ENCODE measurements at regions not wholly inside any gene's neighbourhood (a gene's known extent, or its start where the extent isn't known, plus 50 kb on each side); places are given as distances from the start of the nearest gene placed in this dataset.

- H3K9me3 ChIP-seq (ENCODE audit: control insufficient read depth, insufficient read depth, low read length), result no peaks in the 10 kb centered on the region
- H3K9ac ChIP-seq (ENCODE audit: low read depth, low read length), result no peak overlapping the region
- H3K27ac ChIP-seq (ENCODE audit: low read depth, low read length), result no peak overlapping the region
- no peak overlapping the region for H3K4me3 ChIP-seq (ENCODE audit: low read depth, low read length)
- H3K27me3 ChIP-seq (ENCODE audit: control insufficient read depth, insufficient read depth, low read length), result no peaks in the 10 kb centered on the region
- peaks cover 16% of the 10 kb centered on the region for H3K4me1 ChIP-seq (ENCODE audit: control insufficient read depth, insufficient read depth, low read length)
- H3K36me3 ChIP-seq (ENCODE audit: control insufficient read depth, insufficient read depth, low read length), result no peaks in the 10 kb centered on the region
Measured at GRCh38 chr2:153391131-153391530, 87.4 kb downstream of the RPRM start.

DNA sequence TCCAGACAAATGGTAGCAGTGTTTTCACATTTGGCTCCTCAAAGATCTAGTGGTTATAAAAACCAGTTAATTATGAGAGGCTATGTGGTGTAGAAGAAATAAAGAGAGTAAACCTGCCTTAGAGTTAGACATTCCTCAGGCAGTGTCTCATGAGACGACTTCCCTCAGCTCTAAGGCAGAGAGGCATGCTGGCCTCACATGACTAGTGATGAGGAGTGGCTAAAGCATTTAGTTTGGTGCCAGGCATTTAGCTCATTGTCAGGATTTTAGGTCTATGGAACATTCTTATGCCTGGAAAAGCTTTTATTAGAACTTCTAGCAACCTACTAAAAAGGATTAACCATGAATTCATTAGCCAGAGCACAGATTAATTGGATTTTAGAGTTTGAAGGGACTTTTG lies 90.3 kb downstream of the RPRM start:
- no peak overlapping the region for H3K27ac ChIP-seq (ENCODE audit: low read depth, low read length)
- no peaks in the 10 kb centered on the region for H3K27me3 ChIP-seq (ENCODE audit: control insufficient read depth, insufficient read depth, low read length)
- peaks cover 4% of the 10 kb centered on the region; the same call in 1 of the 2 replicates for H3K9me3 ChIP-seq (ENCODE audit: control insufficient read depth, insufficient read depth, low read length)
- no peaks in the 10 kb centered on the region for H3K36me3 ChIP-seq (ENCODE audit: control insufficient read depth, insufficient read depth, low read length)
- H3K4me1 ChIP-seq (ENCODE audit: control insufficient read depth, insufficient read depth, low read length), result peaks cover 16% of the 10 kb centered on the region
- no peak overlapping the region for H3K9ac ChIP-seq (ENCODE audit: low read depth, low read length)
- H3K4me3 ChIP-seq (ENCODE audit: low read depth, low read length), result no peak overlapping the region

DNA sequence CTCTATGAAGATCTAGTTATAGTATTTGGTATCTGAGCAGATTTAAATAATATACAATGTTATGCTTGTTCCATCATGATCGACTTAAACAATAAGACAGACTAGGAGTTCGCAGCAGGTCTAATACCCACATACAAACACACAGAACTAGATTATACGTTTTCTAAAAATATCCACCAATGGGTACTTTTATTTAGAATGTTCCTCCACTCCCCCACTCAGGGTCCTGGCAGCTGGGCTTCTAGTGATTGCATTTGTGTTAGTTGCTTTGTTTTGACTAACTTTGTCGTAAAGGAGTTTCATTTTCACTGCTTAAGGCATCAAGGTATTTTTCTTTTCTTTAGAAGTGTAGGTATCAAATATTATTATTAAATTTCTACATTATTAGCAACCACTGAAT lies 91.4 kb downstream of the RPRM start:
- Histone ChIP-seq H3K9ac (ENCODE audit: low read depth, low read length) (no peak overlapping the region), H3K4me3 (ENCODE audit: low read depth, low read length) (no peak overlapping the region), H3K36me3 (ENCODE audit: control insufficient read depth, insufficient read depth, low read length) (no peaks in the 10 kb centered on the region), H3K4me1 (ENCODE audit: control insufficient read depth, insufficient read depth, low read length) (peaks cover 16% of the 10 kb centered on the region), H3K27me3 (ENCODE audit: control insufficient read depth, insufficient read depth, low read length) (no peaks in the 10 kb centered on the region), H3K9me3 (ENCODE audit: control insufficient read depth, insufficient read depth, low read length) (peaks cover 4% of the 10 kb centered on the region; the same call in 1 of the 2 replicates), H3K27ac (ENCODE audit: low read depth, low read length) (no peak overlapping the region)

- Histone ChIP-seq H3K4me1 (ENCODE audit: control insufficient read depth, insufficient read depth, low read length) (peaks cover 16% of the 10 kb centered on the region), H3K4me3 (ENCODE audit: low read depth, low read length) (no peak overlapping the region), H3K9me3 (ENCODE audit: control insufficient read depth, insufficient read depth, low read length) (peaks cover 4% of the 10 kb centered on the region; the same call in 1 of the 2 replicates), H3K9ac (ENCODE audit: low read depth, low read length) (no peak overlapping the region), H3K36me3 (ENCODE audit: control insufficient read depth, insufficient read depth, low read length) (no peaks in the 10 kb centered on the region), H3K27me3 (ENCODE audit: control insufficient read depth, insufficient read depth, low read length) (no peaks in the 10 kb centered on the region), H3K27ac (ENCODE audit: low read depth, low read length) (no peak overlapping the region)
Measured at GRCh38 chr2:153386481-153386897, 92.1 kb downstream of the RPRM start.

DNA sequence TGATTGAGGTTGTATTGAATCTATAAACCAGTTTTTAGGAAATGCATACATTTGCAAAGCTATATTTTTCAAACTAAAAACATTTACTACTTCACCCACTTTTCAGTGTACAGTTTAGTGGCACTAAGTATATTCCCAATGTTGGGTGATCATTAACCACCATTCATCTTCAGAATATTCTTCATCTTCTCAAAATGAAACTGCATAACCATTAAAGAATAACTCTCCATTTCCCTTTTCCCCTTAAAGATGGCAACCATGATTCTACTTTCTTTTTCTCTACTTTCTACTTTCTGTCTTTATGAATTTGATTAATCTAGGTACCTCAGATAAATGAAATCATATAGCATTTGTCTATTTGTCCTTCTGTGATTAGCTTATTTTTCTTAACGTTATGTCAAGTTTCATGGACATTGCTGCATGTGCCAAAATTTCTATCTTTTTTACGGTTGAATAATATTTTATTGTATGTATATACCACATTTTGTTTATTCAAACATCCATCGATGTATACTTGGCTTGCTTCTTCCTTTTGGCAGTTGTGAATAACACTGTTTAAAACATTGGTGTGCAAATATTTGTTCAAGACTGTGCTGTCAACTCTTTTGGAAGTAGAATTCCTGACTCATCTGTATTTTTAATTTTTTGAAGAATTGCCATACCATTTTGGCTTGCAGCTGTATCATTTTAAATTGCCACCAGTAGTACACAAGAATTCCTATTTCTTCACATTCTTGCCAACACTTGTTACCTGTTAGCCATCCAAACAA lies 104.9 kb downstream of the RPRM start:
- no peaks in the 10 kb centered on the region for H3K9me3 ChIP-seq (ENCODE audit: control insufficient read depth, insufficient read depth, low read length)
- no peak overlapping the region for H3K4me3 ChIP-seq (ENCODE audit: low read depth, low read length)
- no peak overlapping the region for H3K9ac ChIP-seq (ENCODE audit: low read depth, low read length)
- H3K27ac ChIP-seq (ENCODE audit: low read depth, low read length), result no peak overlapping the region
- H3K4me1 ChIP-seq (ENCODE audit: control insufficient read depth, insufficient read depth, low read length), result peaks cover 34% of the 10 kb centered on the region
- H3K36me3 ChIP-seq (ENCODE audit: control insufficient read depth, insufficient read depth, low read length), result no peaks in the 10 kb centered on the region
- no peaks in the 10 kb centered on the region for H3K27me3 ChIP-seq (ENCODE audit: control insufficient read depth, insufficient read depth, low read length)

DNA sequence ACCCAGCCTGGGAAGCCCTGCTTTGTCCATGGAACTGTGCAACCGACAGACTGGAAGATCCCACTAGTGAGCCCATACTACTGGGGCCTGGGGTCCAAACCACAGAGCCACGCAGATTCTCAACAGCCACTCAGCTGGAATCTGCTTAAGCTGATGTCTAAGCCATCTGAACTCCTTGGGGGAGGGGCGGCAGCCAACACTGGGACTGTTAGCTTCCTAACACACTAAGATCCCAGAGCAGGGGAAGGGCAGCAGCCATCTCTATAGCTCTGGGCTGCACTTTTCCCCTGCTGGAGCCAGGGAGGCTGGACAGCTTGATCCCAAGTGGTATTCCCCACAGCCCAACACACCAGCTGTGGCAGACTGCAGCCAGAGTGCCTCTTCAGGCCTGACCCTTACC lies 118.3 kb downstream of the RPRM start:
- H3K9me3 ChIP-seq (ENCODE audit: control insufficient read depth, insufficient read depth, low read length), result no peaks in the 10 kb centered on the region
- no peaks in the 10 kb centered on the region for H3K36me3 ChIP-seq (ENCODE audit: control insufficient read depth, insufficient read depth, low read length)
- no peaks in the 10 kb centered on the region for H3K27me3 ChIP-seq (ENCODE audit: control insufficient read depth, insufficient read depth, low read length)
- no peak overlapping the region for H3K4me3 ChIP-seq (ENCODE audit: low read depth, low read length)
- H3K9ac ChIP-seq (ENCODE audit: low read depth, low read length), result no peak overlapping the region
- H3K4me1 ChIP-seq (ENCODE audit: control insufficient read depth, insufficient read depth, low read length), result peaks cover 18% of the 10 kb centered on the region
- H3K27ac ChIP-seq (ENCODE audit: low read depth, low read length), result no peak overlapping the region

DNA sequence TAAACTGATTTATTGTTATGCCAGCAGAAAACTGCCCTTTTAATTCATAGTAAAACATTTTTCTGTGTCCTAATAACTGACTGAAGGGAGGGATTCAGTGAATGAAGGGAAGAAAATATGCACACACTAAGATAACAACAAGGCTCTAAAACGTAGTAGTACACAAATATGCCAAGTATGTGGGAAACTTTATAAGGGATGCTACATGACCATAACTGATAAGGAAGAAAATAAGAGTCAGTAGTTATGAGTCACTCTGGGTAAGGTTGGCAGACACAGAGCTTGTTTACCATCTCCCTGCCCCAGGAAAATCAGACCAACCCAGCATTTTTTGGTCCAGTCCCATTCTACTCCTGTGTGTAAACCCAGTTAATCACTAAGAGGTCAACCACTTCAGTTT lies 124.2 kb downstream of the RPRM start:
- no peak overlapping the region for H3K9ac ChIP-seq (ENCODE audit: low read depth, low read length)
- no peak overlapping the region for H3K4me3 ChIP-seq (ENCODE audit: low read depth, low read length)
- H3K4me1 ChIP-seq (ENCODE audit: control insufficient read depth, insufficient read depth, low read length), result peaks cover 13% of the 10 kb centered on the region
- no peaks in the 10 kb centered on the region for H3K9me3 ChIP-seq (ENCODE audit: control insufficient read depth, insufficient read depth, low read length)
- no peaks in the 10 kb centered on the region for H3K36me3 ChIP-seq (ENCODE audit: control insufficient read depth, insufficient read depth, low read length)
- no peaks in the 10 kb centered on the region for H3K27me3 ChIP-seq (ENCODE audit: control insufficient read depth, insufficient read depth, low read length)
- no peak overlapping the region for H3K27ac ChIP-seq (ENCODE audit: low read depth, low read length)

DNA sequence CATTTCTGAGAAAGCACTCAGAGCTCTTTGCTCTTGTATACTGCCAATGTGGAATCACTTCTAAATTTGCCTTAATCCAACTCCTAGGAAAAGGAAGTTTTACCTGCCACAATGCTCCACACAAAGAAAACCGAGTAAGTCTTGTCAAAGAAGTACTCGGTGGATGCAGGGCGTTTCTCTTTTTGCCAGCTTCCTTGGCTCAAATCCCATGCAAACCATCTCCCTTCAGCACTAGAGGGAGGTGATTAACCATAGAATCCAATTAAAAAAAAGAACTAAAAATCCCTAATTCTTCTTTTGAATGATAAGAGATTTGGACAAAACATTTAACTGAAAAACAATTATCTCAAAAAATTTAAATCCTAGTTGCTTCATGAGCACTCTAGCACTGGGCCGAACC lies 129.0 kb downstream of the RPRM start:
- no peak overlapping the region for H3K4me3 ChIP-seq (ENCODE audit: low read depth, low read length)
- no peaks in the 10 kb centered on the region for H3K9me3 ChIP-seq (ENCODE audit: control insufficient read depth, insufficient read depth, low read length)
- H3K9ac ChIP-seq (ENCODE audit: low read depth, low read length), result no peak overlapping the region
- H3K27ac ChIP-seq (ENCODE audit: low read depth, low read length), result no peak overlapping the region
- H3K4me1 ChIP-seq (ENCODE audit: control insufficient read depth, insufficient read depth, low read length), result peaks cover 16% of the 10 kb centered on the region; the same call in 1 of the 2 replicates
- H3K36me3 ChIP-seq (ENCODE audit: control insufficient read depth, insufficient read depth, low read length), result no peaks in the 10 kb centered on the region
- no peaks in the 10 kb centered on the region for H3K27me3 ChIP-seq (ENCODE audit: control insufficient read depth, insufficient read depth, low read length)

DNA sequence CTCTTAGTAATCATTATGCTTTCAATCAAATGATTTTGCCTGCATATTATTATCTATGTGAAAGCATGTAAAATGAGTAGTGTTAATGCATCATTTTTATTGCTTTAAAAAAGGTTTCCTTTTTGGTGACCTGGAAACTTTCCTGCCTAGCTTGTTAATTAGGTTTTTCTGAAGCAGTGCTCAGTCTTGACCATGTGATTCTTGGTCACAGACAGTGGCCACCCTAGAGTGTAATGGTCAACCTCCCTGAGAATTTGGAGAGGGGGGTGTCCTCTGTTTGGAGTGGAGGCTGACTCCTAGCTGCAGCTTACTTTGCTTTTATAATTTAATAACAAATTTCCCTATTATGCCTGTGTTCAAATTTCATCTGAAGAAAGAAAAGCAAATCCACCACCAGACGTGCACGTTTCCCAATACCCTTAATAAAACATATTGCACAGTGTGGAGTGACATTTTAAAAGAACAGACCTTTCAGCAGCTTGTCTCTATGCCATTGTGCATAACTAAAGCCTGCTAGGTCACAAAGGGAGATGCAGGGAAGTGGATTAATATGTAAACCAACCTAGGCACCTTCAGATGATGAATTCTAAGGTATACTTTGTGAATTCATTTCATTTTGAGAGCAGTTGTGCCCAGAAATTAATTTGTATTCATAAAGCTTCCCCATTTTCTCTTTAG lies 130.6 kb downstream of the RPRM start:
- H3K27me3 ChIP-seq (ENCODE audit: control insufficient read depth, insufficient read depth, low read length), result no peaks in the 10 kb centered on the region
- H3K27ac ChIP-seq (ENCODE audit: low read depth, low read length), result no peak overlapping the region
- peaks cover 16% of the 10 kb centered on the region; the same call in 1 of the 2 replicates for H3K4me1 ChIP-seq (ENCODE audit: control insufficient read depth, insufficient read depth, low read length)
- no peaks in the 10 kb centered on the region for H3K36me3 ChIP-seq (ENCODE audit: control insufficient read depth, insufficient read depth, low read length)
- no peaks in the 10 kb centered on the region for H3K9me3 ChIP-seq (ENCODE audit: control insufficient read depth, insufficient read depth, low read length)
- H3K4me3 ChIP-seq (ENCODE audit: low read depth, low read length), result no peak overlapping the region
- H3K9ac ChIP-seq (ENCODE audit: low read depth, low read length), result no peak overlapping the region

- H3K9me3 ChIP-seq (ENCODE audit: control insufficient read depth, insufficient read depth, low read length), result no peaks in the 10 kb centered on the region
- H3K9ac ChIP-seq (ENCODE audit: low read depth, low read length), result no peak overlapping the region
- H3K27me3 ChIP-seq (ENCODE audit: control insufficient read depth, insufficient read depth, low read length), result no peaks in the 10 kb centered on the region
- no peak overlapping the region for H3K27ac ChIP-seq (ENCODE audit: low read depth, low read length)
- no peaks in the 10 kb centered on the region for H3K4me1 ChIP-seq (ENCODE audit: control insufficient read depth, insufficient read depth, low read length)
- H3K36me3 ChIP-seq (ENCODE audit: control insufficient read depth, insufficient read depth, low read length), result no peaks in the 10 kb centered on the region
- no peak overlapping the region for H3K4me3 ChIP-seq (ENCODE audit: low read depth, low read length)
Measured at GRCh38 chr2:153320879-153321278, 157.7 kb downstream of the RPRM start.

- Histone ChIP-seq H3K27ac (ENCODE audit: low read depth, low read length) (no peak overlapping the region), H3K9me3 (ENCODE audit: control insufficient read depth, insufficient read depth, low read length) (no peaks in the 10 kb centered on the region), H3K9ac (ENCODE audit: low read depth, low read length) (no peak overlapping the region)
Measured at GRCh38 chr2:153311432-153311831, 167.1 kb downstream of the RPRM start.

More at GRCh38 chr2:153311432-153311831, 167.1 kb downstream of the RPRM start:
- no peaks in the 10 kb centered on the region for H3K4me1 ChIP-seq (ENCODE audit: control insufficient read depth, insufficient read depth, low read length)
- no peak overlapping the region for H3K4me3 ChIP-seq (ENCODE audit: low read depth, low read length)
- no peaks in the 10 kb centered on the region for H3K36me3 ChIP-seq (ENCODE audit: control insufficient read depth, insufficient read depth, low read length)
- H3K27me3 ChIP-seq (ENCODE audit: control insufficient read depth, insufficient read depth, low read length), result no peaks in the 10 kb centered on the region
